Memory B cell (primary cell): ENCODE measurements at regions not wholly inside any gene's neighbourhood (a gene's known extent, or its start where the extent isn't known, plus 50 kb on each side); places are given as distances from the start of the nearest gene placed in this dataset.

ENCODE experiments used
- ATAC-seq: fragments of 150-1000 bp; cut with Tn5 transposase; 2 replicates; pipeline ENCODE4 v1.10.0; 2021; ENCODE audit warnings: low read depth, mild to moderate bottlenecking, moderate library complexity
- DNase-seq, 2 donors: peaks; one replicate each; pipeline ENCODE4 v3.0.0; 2022; ENCODE audit warnings: low spot score in 2 of 2
- H3K27ac Mint-ChIP-seq: one replicate; pipeline ENCODE4 v1.8.0; 2022; ENCODE audit warnings: mild to moderate bottlenecking, moderate library complexity, mixed read lengths
- H3K27me3 Mint-ChIP-seq: one replicate; pipeline ENCODE4 v1.8.0; 2022; ENCODE audit warnings: mixed read lengths
- H3K36me3 Mint-ChIP-seq: one replicate; pipeline ENCODE4 v1.8.0; 2022; ENCODE audit warnings: mild to moderate bottlenecking, mixed read lengths
- H3K4me1 Mint-ChIP-seq: one replicate; pipeline ENCODE4 v1.8.0; 2022; ENCODE audit warnings: mixed read lengths
- H3K4me3 Mint-ChIP-seq: one replicate; pipeline ENCODE4 v1.8.0; 2022; ENCODE audit warnings: mild to moderate bottlenecking, moderate library complexity, mixed read lengths
- H3K9me3 Mint-ChIP-seq: one replicate; pipeline ENCODE4 v1.8.0; 2022; ENCODE audit warnings: mixed read lengths

DNA sequence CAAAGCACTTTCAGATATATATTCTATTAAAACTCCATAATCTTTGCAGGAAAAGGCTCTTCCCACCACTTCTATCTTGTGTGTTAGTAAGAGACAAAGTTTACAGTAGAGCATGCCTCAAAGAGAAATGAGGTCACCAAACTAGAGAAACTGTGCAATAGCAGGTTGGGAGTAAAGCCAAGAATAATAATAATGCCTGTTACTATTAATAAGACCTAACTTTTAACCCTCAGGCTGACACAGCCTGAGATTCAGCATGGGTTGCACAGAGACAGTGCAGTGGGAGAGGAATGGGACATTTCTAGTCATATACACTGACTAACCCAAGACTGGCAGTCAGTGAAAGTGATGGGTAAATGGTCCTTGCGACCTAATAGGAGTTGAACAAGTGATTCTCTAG, 320.2 kb upstream of the NFIA start:
- no peaks in the 10 kb centered on the region for H3K4me1 Mint-ChIP-seq
- peaks cover 2% of the 10 kb centered on the region for H3K27me3 Mint-ChIP-seq
- H3K9me3 Mint-ChIP-seq, result peaks cover 2% of the 10 kb centered on the region
- DNase-seq (no peak), ATAC-seq (no peak)
- no peak overlapping the region for H3K4me3 Mint-ChIP-seq
- no peak overlapping the region for H3K27ac Mint-ChIP-seq
- no peaks in the 10 kb centered on the region for H3K36me3 Mint-ChIP-seq

DNA sequence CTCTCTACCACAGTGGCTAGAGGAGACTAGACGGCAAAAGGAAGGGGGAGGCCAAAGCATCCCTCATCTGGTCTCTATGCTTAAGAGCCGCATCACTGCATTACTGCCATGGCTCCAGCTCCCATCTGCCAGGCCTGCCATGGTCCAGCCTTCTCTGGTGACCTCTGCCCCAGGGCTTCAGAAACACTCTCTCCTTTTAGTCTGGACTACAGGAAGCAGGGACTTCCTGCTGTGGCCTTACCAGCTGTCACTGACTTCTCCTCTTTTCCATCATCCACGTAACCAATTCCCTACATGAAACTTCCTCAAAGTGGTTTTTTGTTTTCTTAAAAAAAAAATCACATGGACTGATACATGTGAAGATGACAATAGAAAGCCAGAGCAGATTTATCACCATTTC, 323.1 kb upstream of the NFIA start:
- DNase-seq (no peak), ATAC-seq (no peak)
- Mint-ChIP-seq H3K4me3 (no peak overlapping the region), H3K36me3 (no peaks in the 10 kb centered on the region), H3K27me3 (peaks cover 2% of the 10 kb centered on the region), H3K9me3 (no peaks in the 10 kb centered on the region), H3K27ac (no peak overlapping the region), H3K4me1 (no peaks in the 10 kb centered on the region)

DNA sequence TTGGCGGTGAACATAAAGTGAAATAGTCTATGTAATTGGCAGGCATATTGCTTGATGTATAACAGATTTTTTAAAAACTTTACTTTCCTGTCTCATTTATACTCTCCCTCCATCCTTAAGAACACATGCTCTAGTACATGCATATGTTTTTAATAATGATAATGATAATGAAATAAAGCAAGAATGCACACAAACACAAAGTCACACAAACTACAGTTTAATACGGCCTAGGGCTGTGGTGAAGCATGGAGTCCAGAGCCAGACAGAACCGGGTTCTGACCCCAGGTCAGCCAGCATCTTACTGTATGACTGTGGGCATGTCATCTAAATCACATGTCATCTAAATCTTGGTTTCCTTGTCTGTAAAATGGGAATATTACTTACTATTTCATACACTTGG, 324.9 kb upstream of the NFIA start:
- Mint-ChIP-seq H3K4me1 (no peaks in the 10 kb centered on the region), H3K36me3 (no peaks in the 10 kb centered on the region), H3K9me3 (no peaks in the 10 kb centered on the region), H3K27ac (no peak overlapping the region), H3K27me3 (peaks cover 2% of the 10 kb centered on the region), H3K4me3 (no peak overlapping the region)
- no peak for ATAC-seq
- DNase-seq, result no peak

DNA sequence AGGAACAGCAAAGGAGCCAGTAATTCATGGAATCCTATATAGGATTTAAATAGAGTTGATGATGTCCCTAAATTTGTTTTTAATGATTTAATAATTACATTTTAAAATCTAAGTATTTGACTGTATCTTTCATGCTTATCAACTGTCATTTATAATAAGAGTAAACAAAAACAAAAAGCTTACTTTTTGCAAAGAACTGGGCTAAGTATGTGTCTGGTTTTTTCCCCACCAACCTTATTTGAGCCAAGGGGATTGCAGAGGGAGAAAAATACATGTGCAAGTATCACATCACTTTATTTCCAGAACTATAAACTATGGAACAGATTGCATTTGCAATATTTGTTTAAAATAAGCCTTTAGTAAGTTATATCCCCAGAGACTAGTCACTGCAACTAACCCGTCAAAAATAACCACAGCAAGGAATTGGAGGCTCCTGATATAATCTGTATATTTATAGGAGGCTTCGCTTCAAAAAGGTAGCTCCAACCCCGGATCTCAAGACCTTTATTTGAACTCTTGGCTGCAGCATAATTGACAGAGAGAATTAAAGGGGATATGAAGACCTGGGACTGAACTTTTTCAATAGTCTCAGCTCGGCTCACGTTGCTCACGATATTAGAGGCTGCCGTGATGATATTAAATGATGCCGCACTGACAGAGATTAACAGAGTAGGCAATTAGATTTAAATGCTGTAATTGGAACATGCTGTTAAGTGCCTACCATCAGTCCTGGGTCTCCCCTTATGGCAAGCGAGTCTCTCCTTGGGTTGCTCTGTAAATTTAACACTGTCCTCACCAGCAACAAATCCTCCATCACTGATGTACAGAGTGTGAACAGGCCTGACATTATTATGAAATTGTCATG, 329.1 kb upstream of the NFIA start:
- no peak for DNase-seq
- Mint-ChIP-seq H3K27ac (no peak overlapping the region), H3K9me3 (peaks cover 2% of the 10 kb centered on the region), H3K27me3 (peaks cover 2% of the 10 kb centered on the region), H3K4me1 (no peaks in the 10 kb centered on the region), H3K36me3 (no peaks in the 10 kb centered on the region), H3K4me3 (no peak overlapping the region)
- no peak for ATAC-seq

DNA sequence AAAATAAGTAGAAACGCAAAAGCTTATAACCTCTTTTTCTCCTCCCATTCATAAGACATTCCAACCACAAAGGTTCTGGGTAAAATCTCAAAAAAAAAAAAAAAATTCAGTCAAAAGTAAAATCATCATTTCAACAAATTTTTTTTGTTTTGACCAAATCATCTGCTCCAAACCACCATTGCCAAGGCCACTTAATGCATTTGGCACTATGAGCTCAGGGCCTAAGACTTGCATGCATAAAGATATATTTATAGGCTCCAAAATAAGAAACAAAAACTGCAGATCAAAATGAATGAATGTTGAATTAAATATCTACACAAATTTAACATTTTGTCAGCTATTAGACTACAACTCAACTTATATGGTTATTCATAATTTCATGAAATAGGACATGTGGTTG, 331.1 kb upstream of the NFIA start:
- Mint-ChIP-seq H3K9me3 (peaks cover 2% of the 10 kb centered on the region), H3K4me1 (no peaks in the 10 kb centered on the region), H3K27me3 (no peaks in the 10 kb centered on the region), H3K36me3 (no peaks in the 10 kb centered on the region), H3K27ac (no peak overlapping the region), H3K4me3 (no peak overlapping the region)
- DNase-seq (no peak), ATAC-seq (no peak)

DNA sequence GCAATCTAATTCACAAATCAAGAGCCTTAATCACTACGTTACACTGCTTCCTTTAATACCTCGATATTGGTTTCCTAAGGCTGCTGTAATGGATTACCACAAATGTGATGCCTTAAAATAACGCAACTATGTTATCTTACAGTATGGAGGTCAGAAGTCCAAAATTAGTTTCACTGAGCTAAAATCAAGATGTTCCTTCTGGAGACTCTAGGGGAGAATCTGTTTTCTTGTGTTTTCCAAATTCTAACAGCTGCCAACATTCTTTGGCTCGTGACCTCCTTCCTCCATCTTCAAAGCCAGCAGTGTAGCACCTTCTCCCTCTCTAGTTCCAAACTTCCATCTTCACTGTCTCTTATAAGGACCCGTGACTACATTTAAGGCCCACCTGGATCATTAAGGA, 335.0 kb upstream of the NFIA start:
- no peaks in the 10 kb centered on the region for H3K36me3 Mint-ChIP-seq
- H3K27ac Mint-ChIP-seq, result no peak overlapping the region
- H3K9me3 Mint-ChIP-seq, result peaks cover 2% of the 10 kb centered on the region
- H3K4me3 Mint-ChIP-seq, result no peak overlapping the region
- no peaks in the 10 kb centered on the region for H3K4me1 Mint-ChIP-seq
- no peaks in the 10 kb centered on the region for H3K27me3 Mint-ChIP-seq
- no peak for DNase-seq
- ATAC-seq, result no peak

DNA sequence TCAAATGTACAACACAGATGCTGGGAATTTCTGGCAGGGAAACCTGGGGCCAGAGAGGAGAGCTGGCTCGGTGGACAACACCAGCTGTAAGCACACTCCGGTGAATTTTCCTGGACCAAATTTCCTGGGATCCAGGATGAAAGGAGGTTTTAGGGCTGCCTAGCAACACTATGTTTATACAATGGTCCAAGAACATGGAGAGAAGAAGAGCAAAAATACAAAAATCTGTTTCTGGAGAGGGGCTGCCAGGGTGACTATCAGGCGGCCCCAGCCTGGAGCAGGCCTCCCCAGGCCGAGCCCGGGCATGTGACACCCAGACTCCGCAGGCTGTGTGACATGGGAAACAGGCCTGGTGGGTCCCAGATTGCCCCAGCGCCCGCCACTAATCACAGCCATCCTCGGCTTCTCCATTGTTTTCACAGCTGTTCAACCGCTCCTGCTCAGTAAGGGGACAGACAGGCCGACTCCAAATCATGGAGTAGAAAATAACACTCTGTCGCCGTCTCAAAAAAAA, 336.0 kb upstream of the NFIA start:
- H3K27me3 Mint-ChIP-seq, result no peaks in the 10 kb centered on the region
- ATAC-seq, result no peak
- peaks cover 2% of the 10 kb centered on the region for H3K9me3 Mint-ChIP-seq
- H3K27ac Mint-ChIP-seq, result no peak overlapping the region
- H3K4me3 Mint-ChIP-seq, result no peak overlapping the region
- no peaks in the 10 kb centered on the region for H3K36me3 Mint-ChIP-seq
- no peaks in the 10 kb centered on the region for H3K4me1 Mint-ChIP-seq
- no peak for DNase-seq

DNA sequence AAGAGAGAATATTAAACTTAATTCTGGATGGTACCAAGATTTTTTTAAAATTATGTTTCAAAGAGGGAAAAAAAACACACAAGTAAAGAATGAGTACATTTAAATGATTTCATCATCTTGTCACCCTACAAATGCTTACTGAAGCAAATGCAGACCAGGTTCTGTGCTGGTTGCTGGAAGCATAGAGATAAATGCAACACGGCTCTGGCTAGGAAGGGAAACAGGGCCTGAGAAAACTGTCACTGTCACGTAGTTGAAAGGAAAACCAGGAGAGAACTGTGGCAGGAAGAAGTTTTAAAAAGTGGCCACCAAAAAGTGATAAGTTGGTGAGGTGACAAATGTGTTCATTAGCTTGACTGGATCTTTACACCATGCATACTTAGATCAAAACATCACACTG, 336.9 kb upstream of the NFIA start:
- no peak overlapping the region for H3K27ac Mint-ChIP-seq
- H3K9me3 Mint-ChIP-seq, result no peaks in the 10 kb centered on the region
- DNase-seq, result no peak
- no peaks in the 10 kb centered on the region for H3K36me3 Mint-ChIP-seq
- no peak overlapping the region for H3K4me3 Mint-ChIP-seq
- H3K27me3 Mint-ChIP-seq, result no peaks in the 10 kb centered on the region
- no peak for ATAC-seq
- no peaks in the 10 kb centered on the region for H3K4me1 Mint-ChIP-seq

DNA sequence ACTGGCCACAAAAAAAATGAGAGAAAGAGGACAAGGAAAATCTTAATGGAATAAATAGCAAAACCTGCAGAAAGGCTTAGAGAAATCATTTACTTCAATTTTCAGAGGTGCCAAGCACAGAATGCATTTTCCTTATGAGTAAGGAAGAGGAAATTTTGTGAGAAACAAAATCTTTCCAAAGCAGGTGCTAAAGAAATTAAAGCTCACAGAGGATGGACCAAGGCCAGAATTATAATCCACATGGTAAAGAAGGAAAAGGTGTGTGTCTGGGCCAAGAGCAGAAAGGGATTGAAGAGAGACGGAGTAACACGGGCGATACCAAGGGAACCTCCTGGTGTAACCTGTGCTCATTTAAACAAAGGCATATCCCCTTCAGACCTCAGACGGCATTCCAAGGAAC, 340.0 kb upstream of the NFIA start:
- no peak for ATAC-seq

DNA sequence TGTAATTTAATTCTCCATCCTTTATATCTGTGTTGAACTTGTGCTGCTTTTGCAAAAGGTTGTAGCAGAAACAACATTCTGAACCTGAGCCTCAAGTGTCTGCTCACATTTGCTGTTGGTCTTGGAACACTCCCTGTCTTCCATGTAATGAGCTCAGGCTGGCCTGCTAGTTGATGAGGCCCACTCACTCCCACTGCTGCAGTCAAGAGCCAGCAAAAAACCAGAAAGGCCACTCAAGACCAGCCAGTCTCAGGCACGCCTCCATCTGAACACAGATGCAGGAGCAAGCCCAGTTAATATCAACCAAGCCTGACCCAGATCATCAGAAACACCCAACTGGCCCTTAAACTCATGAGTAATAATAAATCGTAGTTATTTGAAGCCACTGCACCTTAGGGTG, 342.2 kb upstream of the NFIA start:
- no peak for ATAC-seq
- Mint-ChIP-seq H3K27me3 (no peaks in the 10 kb centered on the region), H3K36me3 (no peaks in the 10 kb centered on the region), H3K4me3 (no peak overlapping the region), H3K4me1 (no peaks in the 10 kb centered on the region), H3K27ac (no peak overlapping the region), H3K9me3 (no peaks in the 10 kb centered on the region)
- DNase-seq, result no peak

More for the DNA sequence above, 340.0 kb upstream of the NFIA start:
- no peak for DNase-seq
- no peaks in the 10 kb centered on the region for H3K4me1 Mint-ChIP-seq
- no peaks in the 10 kb centered on the region for H3K36me3 Mint-ChIP-seq
- no peaks in the 10 kb centered on the region for H3K27me3 Mint-ChIP-seq
- H3K4me3 Mint-ChIP-seq, result no peak overlapping the region
- no peak overlapping the region for H3K27ac Mint-ChIP-seq
- no peaks in the 10 kb centered on the region for H3K9me3 Mint-ChIP-seq

DNA sequence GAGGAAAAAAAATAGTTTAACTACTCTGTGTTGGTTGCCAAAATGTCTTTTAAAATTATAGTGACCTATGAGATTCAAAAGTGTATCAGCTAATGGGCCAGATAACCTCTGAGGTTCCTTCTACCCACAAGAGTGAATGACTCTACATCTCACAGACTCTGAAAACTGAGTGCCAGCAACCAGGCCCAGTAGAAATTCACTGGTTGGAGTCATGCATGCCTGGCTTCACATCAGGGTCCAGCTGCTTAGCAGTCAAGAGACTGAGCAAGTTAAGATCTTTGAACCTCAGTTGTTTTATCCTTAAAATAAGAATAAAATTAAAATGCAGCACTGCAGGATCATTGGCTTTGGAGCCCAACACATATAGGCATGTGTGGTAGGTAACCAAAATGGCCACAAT, 342.6 kb upstream of the NFIA start:
- Mint-ChIP-seq H3K27me3 (no peaks in the 10 kb centered on the region), H3K4me3 (no peak overlapping the region), H3K36me3 (no peaks in the 10 kb centered on the region), H3K9me3 (no peaks in the 10 kb centered on the region), H3K27ac (no peak overlapping the region), H3K4me1 (no peaks in the 10 kb centered on the region)
- no peak for ATAC-seq
- DNase-seq, result no peak

DNA sequence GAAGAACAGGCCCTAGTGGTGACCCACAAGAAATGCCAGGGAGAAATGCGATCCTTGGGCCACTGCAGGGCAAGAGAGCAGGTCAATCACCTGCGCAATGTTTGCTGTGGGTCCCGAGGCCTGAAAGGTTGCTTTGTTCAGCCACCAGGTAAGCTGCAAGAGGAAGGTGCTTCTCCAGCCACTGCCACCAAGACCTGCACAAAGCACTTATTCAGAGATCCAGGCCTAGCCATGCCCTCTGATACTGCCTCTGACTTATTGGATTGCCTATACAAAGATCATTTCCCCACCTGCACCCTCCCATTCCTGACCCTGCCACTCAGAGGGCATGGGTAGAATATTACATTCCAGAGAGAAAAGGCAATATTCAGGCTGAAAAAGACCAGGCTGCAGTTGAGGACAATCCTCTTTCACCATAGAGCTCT, 349.4 kb upstream of the NFIA start:
- Mint-ChIP-seq H3K9me3 (peaks cover 7% of the 10 kb centered on the region), H3K36me3 (no peaks in the 10 kb centered on the region), H3K27me3 (peaks cover 1% of the 10 kb centered on the region), H3K27ac (no peak overlapping the region), H3K4me1 (no peaks in the 10 kb centered on the region), H3K4me3 (no peak overlapping the region)
- ATAC-seq (no peak), DNase-seq (no peak)

DNA sequence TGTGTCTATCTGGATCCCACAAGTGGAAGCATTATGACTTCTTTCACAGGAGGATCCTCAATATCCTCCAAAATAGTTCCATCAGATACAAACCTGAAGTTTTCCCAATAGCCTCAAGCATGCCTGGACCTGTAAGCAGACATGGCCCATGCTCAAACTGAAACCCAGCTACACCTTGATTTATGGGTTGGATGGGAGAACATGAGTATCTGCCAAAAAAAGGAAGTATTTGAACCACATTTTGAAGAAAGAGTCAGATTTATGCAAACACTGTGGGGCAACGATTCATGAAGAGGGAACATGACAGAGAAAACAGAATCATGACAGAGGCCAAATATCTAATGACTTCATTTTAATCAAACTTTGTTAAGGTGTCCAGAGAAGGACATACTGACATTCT, 351.0 kb upstream of the NFIA start:
- DNase-seq (no peak), ATAC-seq (no peak)
- Mint-ChIP-seq H3K4me1 (no peaks in the 10 kb centered on the region), H3K27me3 (peaks cover 1% of the 10 kb centered on the region), H3K36me3 (no peaks in the 10 kb centered on the region), H3K9me3 (peaks cover 7% of the 10 kb centered on the region), H3K4me3 (no peak overlapping the region), H3K27ac (no peak overlapping the region)

DNA sequence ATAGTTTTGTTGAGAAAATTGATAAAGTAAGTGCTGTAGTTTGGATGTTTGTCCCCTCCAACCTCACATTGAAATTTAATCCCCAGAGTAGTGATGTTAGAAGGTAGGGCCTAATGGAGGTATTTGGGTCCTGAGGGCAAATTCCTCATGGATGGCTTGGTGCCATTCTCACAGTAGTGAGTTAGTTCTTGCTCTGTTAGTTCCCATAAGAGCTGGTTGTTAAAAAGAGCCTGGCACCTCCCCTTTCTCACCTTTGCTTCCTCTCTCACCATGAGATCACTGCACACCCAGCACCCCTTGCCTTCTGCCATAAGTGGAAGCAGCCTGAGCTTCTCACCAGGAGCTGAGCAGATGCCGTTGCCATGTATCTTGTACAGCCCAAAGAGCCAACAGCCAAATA, 354.8 kb upstream of the NFIA start:
- DNase-seq, result no peak
- no peaks in the 10 kb centered on the region for H3K36me3 Mint-ChIP-seq
- peaks cover 1% of the 10 kb centered on the region for H3K27me3 Mint-ChIP-seq
- no peak for ATAC-seq
- no peaks in the 10 kb centered on the region for H3K4me1 Mint-ChIP-seq
- peaks cover 5% of the 10 kb centered on the region for H3K9me3 Mint-ChIP-seq
- H3K4me3 Mint-ChIP-seq, result no peak overlapping the region
- no peak overlapping the region for H3K27ac Mint-ChIP-seq

DNA sequence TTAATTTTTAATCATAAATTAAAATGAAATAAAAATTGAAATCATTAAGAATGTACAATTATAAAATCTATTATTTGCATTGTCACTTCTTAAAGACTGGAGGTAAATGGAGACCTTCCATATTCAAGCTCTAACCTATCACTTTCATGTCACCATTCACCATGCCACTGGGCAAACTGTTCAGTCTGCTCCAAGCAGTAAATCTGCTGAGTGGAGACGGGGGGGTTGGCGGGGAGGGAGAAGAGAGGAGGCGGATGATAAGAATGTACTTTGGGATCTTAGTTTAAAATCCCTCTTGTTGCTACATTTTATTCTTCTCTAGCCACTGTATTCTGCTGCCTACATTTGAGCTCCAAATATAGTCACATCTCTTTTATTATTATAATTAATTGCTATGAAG, 365.9 kb upstream of the NFIA start:
- ATAC-seq, result no peak
- H3K9me3 Mint-ChIP-seq, result peaks cover 6% of the 10 kb centered on the region
- no peak overlapping the region for H3K27ac Mint-ChIP-seq
- H3K4me3 Mint-ChIP-seq, result no peak overlapping the region
- H3K4me1 Mint-ChIP-seq, result no peaks in the 10 kb centered on the region
- no peaks in the 10 kb centered on the region for H3K27me3 Mint-ChIP-seq
- H3K36me3 Mint-ChIP-seq, result no peaks in the 10 kb centered on the region
- DNase-seq, result no peak
